HG03159 (cell line): ENCODE measurements at regions not wholly inside any gene's neighbourhood (a gene's known extent, or its start where the extent isn't known, plus 50 kb on each side); places are given as distances from the start of the nearest gene placed in this dataset.
"Not testable (repeated sequence)": the region's sequence is repeated elsewhere in the genome, so short reads cannot be mapped to it uniquely, and the experiment has no call there.

Source experiments
- ATAC-seq: cut with Tn5 transposase; IDR thresholded peaks from one replicate; pipeline ENCODE4 v1.9.1; 2021; ENCODE audit warnings: mild to moderate bottlenecking, moderate library complexity; ENCODE audit not compliant: unreplicated experiment

- no peak for ATAC-seq
Observed at GRCh38 chr5:57398413-57399093, 84.1 kb downstream of the ACTBL2 start.

- ATAC-seq = no peak
Observed at GRCh38 chr5:57396701-57397100, 85.9 kb downstream of the ACTBL2 start.

- no peak for ATAC-seq
Observed at GRCh38 chr5:57394421-57395210, 88.0 kb downstream of the ACTBL2 start.

GRCh38 chr5:57386958-57387357 is 95.7 kb downstream of the ACTBL2 start:
- ATAC-seq = no peak

- no peak for ATAC-seq
Observed at GRCh38 chr5:57383093-57383861, 99.3 kb downstream of the ACTBL2 start.

GRCh38 chr5:57382655-57383054 is 100.0 kb downstream of the ACTBL2 start:
- no peak for ATAC-seq

- ATAC-seq = no peak
Observed at GRCh38 chr5:57370376-57370775, 112.2 kb downstream of the ACTBL2 start.

- ATAC-seq = no peak
Observed at GRCh38 chr5:57368010-57368409, 114.6 kb downstream of the ACTBL2 start.

- no peak for ATAC-seq
Observed at GRCh38 chr5:57366744-57367143, 115.9 kb downstream of the ACTBL2 start.

GRCh38 chr5:57362951-57363350 is 119.7 kb downstream of the ACTBL2 start:
- ATAC-seq = no peak

GRCh38 chr5:57360871-57361270 is 121.7 kb downstream of the ACTBL2 start:
- no peak for ATAC-seq

- no peak for ATAC-seq
Observed at GRCh38 chr5:57358796-57359592, 123.6 kb downstream of the ACTBL2 start.

GRCh38 chr5:57356850-57357249 is 125.8 kb downstream of the ACTBL2 start:
- not testable (repeated sequence) for ATAC-seq

- no peak for ATAC-seq
Observed at GRCh38 chr5:57349214-57349613, 133.4 kb downstream of the ACTBL2 start.

GRCh38 chr5:57348376-57349140 is 134.1 kb downstream of the ACTBL2 start:
- ATAC-seq = no peak

- ATAC-seq = no peak
Observed at GRCh38 chr5:57346328-57346727, 136.3 kb downstream of the ACTBL2 start.

- no peak for ATAC-seq
Observed at GRCh38 chr5:57341380-57341979, 141.1 kb downstream of the ACTBL2 start.

- ATAC-seq = no peak
Observed at GRCh38 chr5:57340681-57341080, 141.9 kb downstream of the ACTBL2 start.

GRCh38 chr5:57339521-57339920 is 143.1 kb downstream of the ACTBL2 start:
- no peak for ATAC-seq

GRCh38 chr5:57338868-57339340 is 143.7 kb downstream of the ACTBL2 start:
- ATAC-seq = no peak
